Breast epithelium (tissue), 3 donors: ENCODE measurements at regions not wholly inside any gene's neighbourhood (a gene's known extent, or its start where the extent isn't known, plus 50 kb on each side); places are given as distances from the start of the nearest gene placed in this dataset.

Source experiments
- POLR2A ChIP-seq: fragments of 450-650 bp; IDR thresholded peaks from one replicate; pipeline ENCODE4 v1.6.1; 2016; ENCODE audit warnings: antibody characterized with exemption, mild to moderate bottlenecking, moderate library complexity
- POLR2AphosphoS5 ChIP-seq, 3 donors: sonication (generic); formaldehyde crosslinking; IDR thresholded peaks; one replicate each; pipeline ENCODE4 v1.6.1; 2017; ENCODE audit warnings: antibody characterized with exemption in 3 of 3

DNA sequence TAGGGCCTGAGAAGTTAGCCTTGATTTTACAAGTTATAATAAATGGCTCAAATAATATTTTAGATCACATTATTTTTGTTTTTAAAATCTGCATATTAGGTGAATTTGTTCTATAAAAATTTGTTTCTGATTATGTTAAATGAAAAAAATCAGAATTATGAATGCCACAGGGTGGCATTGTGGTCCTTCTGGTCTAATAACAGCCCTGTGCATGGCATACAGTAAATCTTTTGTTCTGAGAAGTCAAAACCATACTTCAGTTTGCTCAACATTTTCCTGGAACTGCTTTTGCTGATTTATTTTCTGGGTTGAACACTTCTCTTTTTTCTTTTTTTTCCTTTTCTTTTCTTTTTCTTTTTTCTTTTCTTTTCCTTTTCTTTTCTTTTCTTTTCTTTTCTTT lies 101.0 kb upstream of the UBQLN2 start:
- TF ChIP-seq POLR2A (no peak), POLR2AphosphoS5 (IDR thresholded peaks at IDR 0.05) (no peak)
